Esophagus squamous epithelium (tissue), 5 donors: ENCODE measurements at regions not wholly inside any gene's neighbourhood (a gene's known extent, or its start where the extent isn't known, plus 50 kb on each side); places are given as distances from the start of the nearest gene placed in this dataset.

ENCODE experiments used
- DNase-seq: peaks from one replicate; lab custom pipeline; 2025; lab: John Stamatoyannopoulos, UW
- H3K27ac ChIP-seq, 4 donors: fragments of 200-600 bp; sonication (generic); one replicate each; pipeline ENCODE4 v1.5.1; 2016 to 2019; ENCODE audit warnings: mild to moderate bottlenecking in 1 of 4
- H3K27me3 ChIP-seq, 4 donors: fragments of 200-600 bp; sonication (generic); 1 replicate in 3 of 4; 2 replicates in 1 of 4; pipeline versions ENCODE4 v1.5.1 to v1.6.0; 2017 to 2021; ENCODE audit warnings: antibody characterized with exemption in 1 of 4
- H3K36me3 ChIP-seq, 3 donors: fragments of 200-600 bp; sonication (generic); one replicate each; pipeline ENCODE4 v1.5.1; 2016 to 2019
- H3K4me1 ChIP-seq, 3 donors: fragments of 200-600 bp; sonication (generic); one replicate each; pipeline ENCODE4 v1.5.1; 2017 to 2019
- H3K4me3 ChIP-seq, 4 donors: fragments of 200-600 bp; sonication (generic); 1 replicate in 3 of 4; 2 replicates in 1 of 4; pipeline ENCODE4 v1.5.1; 2016 to 2019; ENCODE audit warnings: mild to moderate bottlenecking in 2 of 4, moderate library complexity in 1 of 4
- H3K9me3 ChIP-seq, 3 donors: fragments of 200-600 bp; sonication (generic); one replicate each; pipeline ENCODE4 v1.5.1; 2016 to 2019
- CTCF ChIP-seq, 6 experiments: fragments of 450-650 bp in 4 of 6; fragments of 200-600 bp in 2 of 6; sonication (generic) in 2 of 6; IDR thresholded peaks; one replicate each; pipeline ENCODE4 v1.5.1; 2016 to 2019; ENCODE audit warnings: antibody characterized with exemption in 6 of 6, mild to moderate bottlenecking in 4 of 6, moderate library complexity in 4 of 6
- POLR2A ChIP-seq, 4 donors: fragments of 450-650 bp; IDR thresholded peaks; one replicate each; pipeline ENCODE4 v1.6.1; 2017; ENCODE audit warnings: antibody characterized with exemption in 4 of 4, mild to moderate bottlenecking in 4 of 4, moderate library complexity in 3 of 4
- WGBS, 2 donors: methylation state at CpG; one replicate each; pipeline ENCODE4 v1.1.5; 2018; 5-methylcytosine and 5-hydroxymethylcytosine counted together
- intact Hi-C: fragments of 100-400 bp; cut with DNase I; formaldehyde crosslinking; loops from one replicate; pipeline ENCODE4 v1.15.0; 2022
- donor health status: DM: yes; HTN: yes; CAD: no.

GRCh38 chr2:216320852-216321251 lies 51.4 kb downstream of the MARCHF4 start:
- intact Hi-C loops: no loop called here

GRCh38 chr2:216319771-216320170 lies 52.5 kb downstream of the MARCHF4 start:
- TF ChIP-seq CTCF (IDR thresholded peaks at IDR 0.05) (no peak), POLR2A (IDR thresholded peaks at IDR 0.05) (no peak)
- H3K27me3 ChIP-seq: peaks cover 0 to 22% (median 0%) of the 10 kb centered on the region in 4 donors
- H3K36me3 ChIP-seq: no peaks in the 10 kb centered on the region
- peaks cover 0 to 9% (median 0%) of the 10 kb centered on the region in 3 donors for H3K4me1 ChIP-seq
- intact Hi-C loops: no loop called here
- H3K27ac ChIP-seq: no peak overlapping the region
- no peak for DNase-seq
- H3K4me3 ChIP-seq: no peak overlapping the region
- 77 to 79% methylated on average over 2 of the region's 2 CpGs for WGBS, 2 donors
- no peaks in the 10 kb centered on the region for H3K9me3 ChIP-seq

More at GRCh38 chr2:216320852-216321251, 51.4 kb downstream of the MARCHF4 start:
- no peak overlapping the region for H3K4me3 ChIP-seq
- DNase-seq: no peak
- no peaks in the 10 kb centered on the region for H3K36me3 ChIP-seq
- H3K27me3 ChIP-seq: peaks cover 0 to 20% (median 0%) of the 10 kb centered on the region in 4 donors
- 75 to 89% methylated on average over 6 to 7 of the region's 7 CpGs for WGBS, 2 donors
- H3K4me1 ChIP-seq: peaks cover 0 to 3% (median 0%) of the 10 kb centered on the region in 3 donors
- no peak overlapping the region for H3K27ac ChIP-seq
- no peaks in the 10 kb centered on the region for H3K9me3 ChIP-seq
- no peak for TF ChIP-seq CTCF (IDR thresholded peaks at IDR 0.05)
- no peak for TF ChIP-seq POLR2A (IDR thresholded peaks at IDR 0.05)

DNA sequence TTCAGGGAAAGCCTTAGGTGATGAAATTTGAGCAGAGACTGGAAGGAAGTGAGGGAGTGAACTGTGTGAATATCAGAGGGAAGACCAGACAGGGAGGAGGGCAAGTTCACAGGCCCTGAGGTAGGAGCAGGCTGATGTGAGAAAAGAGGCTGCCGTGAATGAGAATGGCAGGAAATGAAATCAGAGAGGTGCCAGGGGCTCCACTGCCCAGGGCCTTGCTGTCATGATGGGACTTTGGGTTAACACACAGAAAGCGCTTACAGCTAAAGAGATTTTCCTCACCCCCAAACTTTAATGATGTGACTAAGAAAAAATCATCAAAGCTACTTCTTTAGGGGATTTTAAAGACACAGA lies 53.8 kb downstream of the MARCHF4 start:
- DNase-seq: no peak
- Histone ChIP-seq H3K36me3 (no peaks in the 10 kb centered on the region), H3K27me3 (peaks cover 0 to 28% (median 0%) of the 10 kb centered on the region in 4 donors), H3K4me3 (no peak overlapping the region), H3K4me1 (peaks cover 0 to 9% (median 0%) of the 10 kb centered on the region in 3 donors), H3K9me3 (no peaks in the 10 kb centered on the region), H3K27ac (no peak overlapping the region)
- WGBS, 2 donors: 76 to 80% methylated on average over 2 of the region's 2 CpGs
- TF ChIP-seq CTCF (IDR thresholded peaks at IDR 0.05) (no peak), POLR2A (IDR thresholded peaks at IDR 0.05) (no peak)
- intact Hi-C loops: no loop called here

- peaks cover 0 to 9% (median 0%) of the 10 kb centered on the region in 3 donors for H3K4me1 ChIP-seq
- H3K4me3 ChIP-seq: no peak overlapping the region
- H3K27ac ChIP-seq: no peak overlapping the region
- 50 to 68% methylated on average over 8 to 9 of the region's 9 CpGs for WGBS, 2 donors
- H3K36me3 ChIP-seq: no peaks in the 10 kb centered on the region
- peaks cover 0 to 28% (median 0%) of the 10 kb centered on the region in 4 donors for H3K27me3 ChIP-seq
- intact Hi-C loops: no loop called here
- no peak for DNase-seq
- TF ChIP-seq POLR2A (IDR thresholded peaks at IDR 0.05) (no peak), CTCF (IDR thresholded peaks at IDR 0.05) (no peak)
- H3K9me3 ChIP-seq: no peaks in the 10 kb centered on the region
Measured at GRCh38 chr2:216317831-216318520, 54.3 kb downstream of the MARCHF4 start.

DNA sequence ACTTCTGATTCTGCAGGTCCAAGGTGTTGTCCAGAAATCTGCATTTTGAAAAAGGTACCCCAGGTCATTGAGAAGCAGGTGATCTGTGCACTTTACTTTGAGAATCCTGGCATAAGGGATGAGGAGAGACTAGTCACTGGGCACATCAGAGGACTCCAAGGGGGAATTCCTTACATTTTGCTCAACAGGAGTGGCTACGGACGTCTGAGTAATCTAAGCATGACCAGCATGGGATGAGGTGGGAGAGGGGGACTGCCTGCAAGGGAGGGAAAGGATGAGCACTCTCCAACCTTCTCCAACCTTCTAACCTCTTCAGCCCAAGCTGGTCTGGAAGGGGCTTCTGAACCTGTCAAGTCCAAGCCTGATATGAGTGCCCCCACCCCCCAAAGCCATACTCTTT lies 55.5 kb downstream of the MARCHF4 start:
- intact Hi-C loops: no loop called here
- Histone ChIP-seq H3K9me3 (no peaks in the 10 kb centered on the region), H3K27me3 (peaks cover 0 to 28% (median 0%) of the 10 kb centered on the region in 4 donors), H3K4me3 (no peak overlapping the region), H3K27ac (no peak overlapping the region), H3K36me3 (no peaks in the 10 kb centered on the region), H3K4me1 (peaks cover 0 to 9% (median 0%) of the 10 kb centered on the region in 3 donors)
- WGBS, 2 donors: 40 to 50% methylated on average over 2 of the region's 2 CpGs
- TF ChIP-seq CTCF (IDR thresholded peaks at IDR 0.05) (no peak), POLR2A (IDR thresholded peaks at IDR 0.05) (no peak)
- DNase-seq: no peak
